Dendritic cell treated with granulocyte-macrophage colony-stimulating factor and Interleukin-4, amounts not matched to agents 40 ng/mL and 50 ng/mL, for 4 days (primary cell): ENCODE measurements at regions not wholly inside any gene's neighbourhood (a gene's known extent, or its start where the extent isn't known, plus 50 kb on each side); places are given as distances from the start of the nearest gene placed in this dataset.
"Not testable (repeated sequence)": the region's sequence is repeated elsewhere in the genome, so short reads cannot be mapped to it uniquely, and the experiment has no call there.

ENCODE experiments used
- H3K27ac Mint-ChIP-seq: one replicate; pipeline ENCODE4 v1.8.0; 2022; ENCODE audit warnings: mild to moderate bottlenecking, mixed read lengths
- H3K27me3 Mint-ChIP-seq: one replicate; pipeline ENCODE4 v1.8.0; 2022; ENCODE audit warnings: mild to moderate bottlenecking, mixed read lengths
- H3K36me3 Mint-ChIP-seq: one replicate; pipeline ENCODE4 v1.8.0; 2022; ENCODE audit warnings: low read depth, mixed read lengths
- H3K4me1 Mint-ChIP-seq: one replicate; pipeline ENCODE4 v1.8.0; 2022; ENCODE audit warnings: low read depth, mixed read lengths
- H3K4me3 Mint-ChIP-seq: one replicate; pipeline ENCODE4 v1.8.0; 2022; ENCODE audit warnings: mild to moderate bottlenecking, moderate library complexity, mixed read lengths
- H3K9me3 Mint-ChIP-seq: one replicate; pipeline ENCODE4 v1.8.0; 2022; ENCODE audit warnings: mixed read lengths
- intact Hi-C: fragments of 100-400 bp; cut with micrococcal nuclease; formaldehyde crosslinking; loops from one replicate; pipeline ENCODE4 v1.15.0; 2022

DNA sequence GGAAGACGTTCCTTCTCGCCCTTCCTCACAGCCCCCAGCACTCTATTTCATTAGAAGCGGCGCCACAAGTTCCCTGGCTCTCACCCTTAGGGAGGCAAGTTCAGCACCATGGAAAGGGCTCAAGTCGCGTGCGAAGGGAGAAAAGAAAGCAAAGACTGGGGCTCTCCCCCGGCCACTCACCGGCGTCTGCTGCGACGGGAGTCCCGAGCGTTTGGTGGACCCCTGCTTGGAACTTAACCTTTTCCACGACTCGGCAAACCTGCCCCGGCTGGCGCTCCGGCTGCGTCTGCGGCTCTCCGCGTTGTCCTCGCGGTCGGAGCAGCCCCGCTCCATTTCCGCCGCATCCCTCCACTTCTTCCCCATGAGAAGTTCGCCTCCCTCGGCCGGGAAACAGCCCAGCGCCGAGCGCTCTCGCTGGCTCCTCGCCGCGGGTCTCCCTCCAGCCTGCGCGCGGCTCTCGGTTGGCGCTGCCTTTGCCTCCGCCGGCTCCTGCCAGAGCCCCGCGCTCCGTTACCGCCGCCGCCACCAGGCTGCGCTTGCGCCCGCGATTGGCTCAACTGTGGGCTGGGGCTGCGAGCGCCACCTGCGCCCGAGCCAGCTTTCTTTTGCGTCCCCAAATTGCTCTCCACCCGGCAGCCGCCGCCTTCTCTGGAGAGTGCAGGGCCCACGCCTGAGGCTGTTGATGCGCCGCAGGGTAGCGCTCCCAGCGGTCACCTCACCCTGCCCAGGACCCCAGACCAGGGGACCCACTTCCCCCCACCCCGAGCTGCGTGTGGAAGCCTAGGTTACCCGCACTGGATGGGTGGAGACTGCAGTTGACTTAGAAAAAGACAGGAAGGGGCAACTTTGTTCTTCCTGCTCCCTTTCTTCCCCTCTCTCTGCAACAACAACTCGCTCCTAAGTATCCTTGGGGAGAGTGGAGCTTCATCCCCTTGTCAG, 321.6 kb downstream of the CEMIP2 start:
- Mint-ChIP-seq H3K4me3 (peak overlapping the region; percentile 56), H3K9me3 (no peaks in the 10 kb centered on the region), H3K27me3 (peaks cover 37% of the 10 kb centered on the region), H3K4me1 (no peaks in the 10 kb centered on the region), H3K27ac (no peak overlapping the region), H3K36me3 (no peaks in the 10 kb centered on the region)
- intact Hi-C loops: no loop called here

DNA sequence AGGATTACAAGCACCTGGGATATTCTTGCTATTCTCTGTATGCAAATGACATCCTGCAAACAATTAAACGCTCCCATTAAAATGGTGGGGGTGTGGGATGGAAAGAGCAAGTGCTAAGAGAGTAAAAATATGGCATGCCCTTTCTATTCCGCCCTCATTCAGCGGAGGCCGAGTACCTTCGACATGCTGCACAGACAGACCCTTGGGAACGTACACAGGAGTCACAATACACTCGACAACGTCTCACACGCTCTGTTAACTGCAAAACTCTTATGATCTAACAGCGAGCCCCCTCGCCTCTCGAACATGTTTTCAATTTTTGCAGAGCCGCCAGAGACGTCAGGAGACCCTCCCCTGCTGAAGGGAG, 322.2 kb downstream of the CEMIP2 start:
- no peaks in the 10 kb centered on the region for H3K9me3 Mint-ChIP-seq
- no peak overlapping the region for H3K27ac Mint-ChIP-seq
- H3K27me3 Mint-ChIP-seq: peaks cover 37% of the 10 kb centered on the region
- no peaks in the 10 kb centered on the region for H3K36me3 Mint-ChIP-seq
- intact Hi-C loops: no loop called here
- H3K4me3 Mint-ChIP-seq: no peak overlapping the region
- no peaks in the 10 kb centered on the region for H3K4me1 Mint-ChIP-seq

DNA sequence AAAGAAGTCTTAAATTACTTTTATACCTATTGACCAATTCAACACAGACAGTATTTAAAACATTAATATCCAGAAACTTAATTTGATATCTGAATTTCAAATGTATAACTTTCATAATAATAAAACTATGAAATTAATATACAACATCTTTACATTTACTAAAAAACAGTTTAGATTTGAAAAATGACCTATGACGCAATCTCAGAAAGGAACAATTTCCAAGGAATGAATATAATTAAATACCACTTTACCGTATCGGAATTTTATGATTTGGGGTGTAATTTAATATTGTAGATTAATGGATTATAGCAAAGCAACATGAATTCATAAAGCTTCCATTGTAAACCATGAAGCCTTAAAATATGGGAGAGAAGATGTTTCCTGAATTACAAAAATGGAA, 321.5 kb upstream of the TRPM3 start:
- no peak overlapping the region for H3K4me3 Mint-ChIP-seq
- intact Hi-C loops: no loop called here
- no peaks in the 10 kb centered on the region for H3K4me1 Mint-ChIP-seq
- no peaks in the 10 kb centered on the region for H3K9me3 Mint-ChIP-seq
- no peaks in the 10 kb centered on the region for H3K36me3 Mint-ChIP-seq
- H3K27me3 Mint-ChIP-seq: peaks cover 27% of the 10 kb centered on the region
- H3K27ac Mint-ChIP-seq: no peak overlapping the region

DNA sequence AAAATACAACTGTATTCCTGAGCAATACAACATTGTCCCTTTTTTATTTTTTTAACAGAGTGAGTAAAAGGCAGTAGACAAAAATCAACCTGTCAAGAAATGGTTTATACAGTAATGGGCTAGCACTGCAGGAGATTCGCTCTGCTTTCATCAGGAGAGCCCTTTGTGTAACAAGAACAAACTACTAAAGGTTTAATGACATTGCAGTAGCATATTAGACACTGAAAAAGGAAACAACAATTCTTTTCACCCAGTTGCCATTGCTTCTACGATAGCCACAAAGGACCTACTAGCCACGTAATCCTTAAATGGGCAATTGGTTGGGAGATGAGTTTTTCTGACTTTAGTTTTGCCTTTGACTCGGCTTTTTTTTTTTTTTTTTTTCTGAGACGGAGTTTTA, 319.8 kb upstream of the TRPM3 start:
- no peak overlapping the region for H3K27ac Mint-ChIP-seq
- H3K27me3 Mint-ChIP-seq: peaks cover 10% of the 10 kb centered on the region
- no peaks in the 10 kb centered on the region for H3K36me3 Mint-ChIP-seq
- H3K4me3 Mint-ChIP-seq: no peak overlapping the region
- intact Hi-C loops: no loop called here
- no peaks in the 10 kb centered on the region for H3K4me1 Mint-ChIP-seq
- H3K9me3 Mint-ChIP-seq: no peaks in the 10 kb centered on the region

DNA sequence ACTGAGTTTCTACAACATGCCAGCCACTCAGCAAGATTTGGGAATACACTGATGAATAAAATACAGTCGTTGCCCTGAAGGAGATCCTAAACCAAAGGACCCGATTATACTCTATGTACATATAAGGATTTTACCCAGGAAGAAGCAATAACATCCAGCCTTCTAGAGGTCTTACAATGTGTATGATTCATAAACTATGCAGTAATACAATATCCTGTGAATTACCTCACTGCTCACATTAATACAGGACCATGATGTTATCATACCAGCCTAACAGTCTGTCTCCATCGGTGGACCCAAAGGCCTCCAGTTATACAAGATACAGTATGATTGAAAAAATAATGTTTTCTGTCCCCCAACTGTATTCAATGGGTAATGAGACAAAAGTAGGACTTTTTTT, 310.5 kb upstream of the TRPM3 start:
- H3K4me3 Mint-ChIP-seq: no peak overlapping the region
- H3K36me3 Mint-ChIP-seq: no peaks in the 10 kb centered on the region
- no peak overlapping the region for H3K27ac Mint-ChIP-seq
- no peaks in the 10 kb centered on the region for H3K27me3 Mint-ChIP-seq
- peaks cover 8% of the 10 kb centered on the region for H3K9me3 Mint-ChIP-seq
- H3K4me1 Mint-ChIP-seq: no peaks in the 10 kb centered on the region
- intact Hi-C loops: no loop called here

DNA sequence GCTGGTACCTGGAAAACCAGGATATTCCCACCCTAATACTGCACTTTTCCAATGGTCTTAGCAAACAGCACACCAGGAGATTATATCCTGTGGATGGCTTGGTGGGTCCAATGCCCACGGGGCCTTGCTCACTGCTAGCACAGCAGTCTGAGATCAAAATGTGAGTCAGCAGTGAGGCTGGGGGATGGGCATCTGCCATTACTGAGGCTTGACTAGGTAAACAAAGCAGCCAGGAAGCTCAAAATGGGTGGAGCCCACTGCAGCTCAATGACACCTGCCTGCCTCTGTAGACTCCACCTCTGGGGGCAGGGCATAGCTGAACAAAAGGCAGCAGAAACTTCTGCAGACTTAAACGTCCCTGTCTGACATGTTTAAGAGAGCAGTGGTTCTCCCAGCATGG, 285.9 kb upstream of the TRPM3 start:
- H3K27ac Mint-ChIP-seq, intact Hi-C loops, H3K36me3 Mint-ChIP-seq: not testable (repeated sequence)

DNA sequence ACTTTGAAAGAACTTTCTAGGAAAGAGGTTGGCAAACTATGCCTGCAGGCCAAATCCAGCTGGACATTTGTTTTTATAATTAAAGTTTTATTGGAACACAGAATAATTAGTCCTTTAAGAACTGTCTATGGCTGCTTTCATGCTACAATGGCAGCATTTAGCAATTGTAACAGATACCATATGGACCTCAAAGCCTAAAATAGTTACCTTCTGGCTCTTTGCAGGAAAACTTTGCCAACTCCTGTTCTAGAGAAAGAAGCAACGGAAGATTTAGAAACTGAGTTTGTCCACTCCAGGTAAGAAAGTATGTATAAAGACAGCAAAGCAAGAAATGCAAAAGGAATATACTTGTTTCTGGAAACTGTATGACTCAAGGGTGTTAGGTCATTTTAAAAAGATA, 281.7 kb upstream of the TRPM3 start:
- no peak overlapping the region for H3K27ac Mint-ChIP-seq
- H3K9me3 Mint-ChIP-seq: peaks cover 6% of the 10 kb centered on the region
- intact Hi-C loops: no loop called here
- no peaks in the 10 kb centered on the region for H3K27me3 Mint-ChIP-seq
- H3K4me1 Mint-ChIP-seq: no peaks in the 10 kb centered on the region
- H3K36me3 Mint-ChIP-seq: no peaks in the 10 kb centered on the region
- no peak overlapping the region for H3K4me3 Mint-ChIP-seq

More for the DNA sequence above, 285.9 kb upstream of the TRPM3 start:
- H3K9me3 Mint-ChIP-seq: peaks cover 11% of the 10 kb centered on the region
- not testable (repeated sequence) for H3K27me3 Mint-ChIP-seq, H3K4me1 Mint-ChIP-seq, H3K4me3 Mint-ChIP-seq

DNA sequence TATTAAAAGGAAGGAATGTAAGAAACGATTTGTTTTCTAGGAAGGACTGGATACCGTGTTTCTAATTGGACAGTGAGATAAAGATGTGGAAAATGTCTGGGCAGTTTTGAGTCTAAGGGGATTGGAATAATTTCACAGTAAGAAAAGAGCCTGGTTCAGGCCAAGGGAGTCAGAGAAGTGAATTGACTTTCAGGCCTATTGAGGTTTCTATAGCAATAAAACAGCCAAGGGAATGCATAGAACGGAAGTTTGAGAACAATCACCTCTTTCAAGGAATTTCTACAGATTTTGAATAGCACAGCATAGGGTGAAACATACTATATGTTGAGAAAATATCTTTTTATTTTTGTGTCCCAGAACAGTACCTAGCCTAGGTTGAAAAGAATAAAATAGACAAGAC, 271.6 kb upstream of the TRPM3 start:
- Mint-ChIP-seq H3K9me3 (no peaks in the 10 kb centered on the region), H3K4me3 (no peak overlapping the region), H3K27ac (no peak overlapping the region), H3K4me1 (no peaks in the 10 kb centered on the region), H3K36me3 (no peaks in the 10 kb centered on the region), H3K27me3 (no peaks in the 10 kb centered on the region)
- intact Hi-C loops: no loop called here

DNA sequence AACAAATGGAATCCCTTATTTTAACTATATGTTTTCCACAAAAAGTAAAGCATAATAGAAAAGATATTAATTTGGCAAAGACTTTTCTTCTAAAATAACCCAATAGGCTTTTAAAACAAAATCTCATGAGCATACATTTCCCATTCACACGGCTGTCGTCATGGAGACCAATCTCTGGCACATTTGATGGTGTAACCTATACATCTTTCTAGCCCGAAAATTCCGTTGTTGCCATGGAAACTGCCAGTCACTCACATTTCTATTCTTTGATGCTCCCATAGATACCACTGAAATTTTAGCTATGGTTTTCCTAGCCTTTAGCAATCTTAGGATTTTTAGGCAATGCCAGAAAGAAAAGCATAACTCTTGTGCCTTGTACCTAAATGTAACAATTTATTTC, 262.9 kb upstream of the TRPM3 start:
- no peaks in the 10 kb centered on the region for H3K4me1 Mint-ChIP-seq
- no peaks in the 10 kb centered on the region for H3K9me3 Mint-ChIP-seq
- no peaks in the 10 kb centered on the region for H3K27me3 Mint-ChIP-seq
- no peak overlapping the region for H3K27ac Mint-ChIP-seq
- H3K4me3 Mint-ChIP-seq: no peak overlapping the region
- H3K36me3 Mint-ChIP-seq: no peaks in the 10 kb centered on the region
- intact Hi-C loops: no loop called here

DNA sequence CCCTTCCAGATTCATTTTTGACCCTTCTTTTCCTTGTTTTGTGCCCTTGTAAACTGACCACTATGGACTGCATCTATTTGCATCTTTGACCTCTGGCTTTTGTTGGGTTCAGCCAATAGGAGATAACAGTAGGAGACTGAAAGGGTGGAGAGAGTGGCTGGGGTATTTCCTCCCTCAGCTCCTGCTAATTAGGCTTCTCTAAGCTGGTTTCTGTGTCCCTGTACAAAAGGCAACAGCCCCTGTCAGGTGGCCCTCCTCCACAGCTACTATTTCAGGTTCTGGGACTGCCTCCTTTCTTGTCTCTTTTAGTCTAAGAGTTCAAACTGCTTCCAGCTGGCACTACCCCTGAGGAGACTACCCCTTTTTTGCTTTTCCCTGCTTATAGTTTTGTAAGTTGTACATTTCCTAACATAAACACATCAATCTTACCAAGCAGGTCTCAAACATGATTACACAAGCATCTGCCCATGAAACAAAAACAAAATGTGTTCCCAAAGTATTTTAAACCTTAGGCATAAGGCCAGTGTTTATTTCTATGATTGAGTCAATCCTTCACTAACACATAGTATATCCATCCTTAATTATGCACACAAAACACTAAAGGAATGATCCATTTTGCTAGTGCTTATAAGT, 262.0 kb upstream of the TRPM3 start:
- Mint-ChIP-seq H3K27ac (no peak overlapping the region), H3K27me3 (no peaks in the 10 kb centered on the region), H3K9me3 (no peaks in the 10 kb centered on the region), H3K4me3 (no peak overlapping the region), H3K36me3 (no peaks in the 10 kb centered on the region), H3K4me1 (no peaks in the 10 kb centered on the region)
- intact Hi-C loops: no loop called here

DNA sequence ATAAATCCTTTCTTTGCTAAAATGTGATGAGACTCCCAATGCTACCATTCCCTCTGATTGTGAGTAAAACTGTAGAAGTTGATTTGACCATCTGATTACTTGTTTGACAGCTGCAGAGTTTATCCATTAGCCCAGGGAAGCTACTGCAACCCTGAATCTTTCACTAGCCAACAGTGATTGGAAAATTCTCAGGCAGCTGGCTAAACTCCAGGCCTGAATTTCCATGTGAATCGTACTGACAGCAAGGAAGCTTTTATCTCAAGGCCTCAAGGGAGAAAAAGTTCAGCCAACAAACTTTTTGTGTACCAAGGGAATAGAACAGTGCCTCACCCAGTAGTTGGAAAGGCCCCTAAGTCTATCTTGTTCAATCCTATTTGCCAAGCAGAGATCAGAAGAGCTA, 246.7 kb upstream of the TRPM3 start:
- Mint-ChIP-seq H3K36me3 (no peaks in the 10 kb centered on the region), H3K27me3 (no peaks in the 10 kb centered on the region), H3K4me3 (no peak overlapping the region), H3K9me3 (no peaks in the 10 kb centered on the region), H3K27ac (no peak overlapping the region), H3K4me1 (no peaks in the 10 kb centered on the region)
- intact Hi-C loops: no loop called here

DNA sequence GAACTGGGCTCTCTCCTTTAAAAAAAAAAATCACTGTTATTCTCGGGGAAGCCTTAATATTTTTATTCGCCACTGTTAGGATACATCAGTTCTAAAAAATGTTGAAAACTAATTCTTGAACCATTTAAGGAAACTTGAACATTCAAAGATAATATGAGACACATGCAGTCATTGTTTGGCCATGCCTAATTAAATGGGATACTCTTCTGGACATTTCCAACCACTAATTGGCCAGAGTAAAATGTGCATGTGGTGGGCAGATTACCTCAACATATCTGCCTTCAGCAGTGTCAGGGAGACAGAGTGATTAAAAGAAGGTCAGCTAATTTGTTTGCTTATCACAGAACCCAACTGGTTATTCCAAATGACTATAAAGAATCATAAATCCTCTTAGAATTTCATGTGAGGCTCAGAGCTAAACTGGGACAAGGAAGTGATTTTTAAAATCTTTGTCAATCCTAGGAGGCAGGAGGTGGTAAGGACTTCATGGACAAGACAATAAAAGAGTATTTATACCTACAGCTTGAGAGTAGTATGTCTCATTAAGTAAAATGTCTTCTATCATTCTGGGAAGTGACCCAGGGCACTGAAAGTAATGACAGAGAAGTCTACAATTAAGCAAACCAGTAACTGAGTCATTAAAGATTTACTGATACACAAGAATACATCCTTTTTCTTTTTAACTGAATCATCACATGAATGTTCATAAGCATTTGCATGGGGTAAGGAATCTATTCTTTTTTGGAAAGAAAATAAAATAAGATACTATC, 242.9 kb upstream of the TRPM3 start:
- Mint-ChIP-seq H3K4me1 (no peaks in the 10 kb centered on the region), H3K4me3 (no peak overlapping the region)

DNA sequence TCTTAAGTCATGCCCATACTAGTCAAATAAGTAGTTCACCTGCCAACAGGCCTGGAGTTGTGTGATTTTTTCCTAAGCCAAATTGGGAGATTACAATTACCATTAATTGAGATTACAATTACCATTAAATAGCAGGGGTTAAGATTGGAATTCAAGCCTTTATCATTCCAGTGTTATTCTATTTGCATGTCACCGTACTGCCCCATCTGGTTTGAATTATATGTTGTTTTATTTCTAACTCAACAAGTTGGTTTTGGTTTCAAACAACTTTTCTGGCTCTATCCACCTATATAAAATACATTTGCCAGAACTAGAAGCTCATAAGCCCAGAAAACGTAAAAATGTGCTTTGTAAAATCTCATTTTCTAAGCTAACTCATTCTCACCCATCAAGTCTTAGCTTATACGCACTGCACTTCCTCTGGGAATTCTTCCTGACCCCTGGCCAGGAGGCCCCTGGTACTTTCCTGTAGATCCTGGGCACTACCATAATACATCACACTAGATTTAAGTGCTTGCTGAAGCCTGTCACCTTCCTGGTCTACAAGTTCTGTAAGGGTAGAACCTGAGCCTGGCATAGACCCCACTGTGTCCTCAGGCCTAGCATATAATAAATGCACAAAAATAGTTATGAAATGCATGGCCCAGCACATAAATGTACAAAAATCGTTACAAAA, 242.0 kb upstream of the TRPM3 start:
- no peaks in the 10 kb centered on the region for H3K4me1 Mint-ChIP-seq
- H3K27me3 Mint-ChIP-seq: no peaks in the 10 kb centered on the region
- intact Hi-C loops: no loop called here
- H3K36me3 Mint-ChIP-seq: no peaks in the 10 kb centered on the region
- no peak overlapping the region for H3K4me3 Mint-ChIP-seq
- H3K27ac Mint-ChIP-seq: no peak overlapping the region
- no peaks in the 10 kb centered on the region for H3K9me3 Mint-ChIP-seq

More for the DNA sequence above, 242.9 kb upstream of the TRPM3 start:
- no peak overlapping the region for H3K27ac Mint-ChIP-seq
- H3K9me3 Mint-ChIP-seq: no peaks in the 10 kb centered on the region
- H3K27me3 Mint-ChIP-seq: no peaks in the 10 kb centered on the region
- intact Hi-C loops: no loop called here
- no peaks in the 10 kb centered on the region for H3K36me3 Mint-ChIP-seq

DNA sequence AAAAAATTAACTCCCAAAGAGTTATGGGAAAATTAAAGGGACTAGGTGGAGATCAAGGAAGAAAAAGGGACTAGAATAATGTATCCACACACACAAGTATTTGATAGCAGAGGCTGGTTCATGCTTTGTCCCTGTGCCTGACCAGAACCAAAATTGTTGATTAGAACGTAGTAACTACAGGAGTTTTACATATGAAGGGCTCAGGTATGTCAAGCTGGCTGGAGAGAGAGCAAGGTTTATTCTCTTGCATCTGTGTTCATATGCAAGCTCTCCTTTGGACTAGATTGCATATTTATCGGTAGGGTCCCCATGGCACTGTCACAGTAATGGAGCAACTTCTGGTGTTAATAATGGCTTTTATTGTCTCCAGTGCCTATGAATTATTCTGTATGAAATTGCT, 239.9 kb upstream of the TRPM3 start:
- Mint-ChIP-seq H3K27me3 (no peaks in the 10 kb centered on the region), H3K4me3 (no peak overlapping the region), H3K36me3 (no peaks in the 10 kb centered on the region), H3K27ac (no peak overlapping the region), H3K4me1 (no peaks in the 10 kb centered on the region), H3K9me3 (no peaks in the 10 kb centered on the region)
- intact Hi-C loops: no loop called here
